Kasumi-1 (cell line): ENCODE measurements at regions not wholly inside any gene's neighbourhood (a gene's known extent, or its start where the extent isn't known, plus 50 kb on each side); places are given as distances from the start of the nearest gene placed in this dataset.
"Not testable (repeated sequence)": the region's sequence is repeated elsewhere in the genome, so short reads cannot be mapped to it uniquely, and the experiment has no call there.

ENCODE experiments used
- DNase-seq, 2 experiments: peaks; one replicate each; lab custom pipeline; 2025; lab: John Stamatoyannopoulos, UW

GRCh38 chr13:86253497-86253896, 454.3 kb upstream of the SLITRK6 start:
- not testable (repeated sequence) for DNase-seq

- not testable (repeated sequence) for DNase-seq
Observed at GRCh38 chr13:86255820-86256219, 456.6 kb upstream of the SLITRK6 start.

DNA sequence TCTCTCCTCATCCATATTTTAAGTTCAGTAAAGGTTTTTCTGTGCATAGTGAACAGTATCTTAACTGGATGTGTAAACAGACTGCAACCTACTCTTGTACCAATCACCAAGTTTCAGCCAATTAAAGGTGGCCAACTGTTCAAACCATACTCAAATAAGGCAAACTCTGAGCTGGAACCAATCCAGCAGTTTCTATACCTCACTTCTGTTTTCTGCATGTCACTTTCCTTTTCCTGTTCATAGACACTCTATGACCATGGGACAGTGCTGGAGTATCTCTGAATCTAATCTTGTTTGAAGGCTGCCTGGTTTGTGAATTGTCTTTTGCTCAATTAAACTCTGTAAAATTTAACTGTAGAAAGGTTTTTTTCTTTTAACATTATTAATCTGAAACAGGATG, 470.3 kb upstream of the SLITRK6 start:
- DNase-seq, result no peak

GRCh38 chr13:86282442-86282841, 483.2 kb upstream of the SLITRK6 start:
- peak in 1 of 2 experiments; percentile 2 for DNase-seq

DNA sequence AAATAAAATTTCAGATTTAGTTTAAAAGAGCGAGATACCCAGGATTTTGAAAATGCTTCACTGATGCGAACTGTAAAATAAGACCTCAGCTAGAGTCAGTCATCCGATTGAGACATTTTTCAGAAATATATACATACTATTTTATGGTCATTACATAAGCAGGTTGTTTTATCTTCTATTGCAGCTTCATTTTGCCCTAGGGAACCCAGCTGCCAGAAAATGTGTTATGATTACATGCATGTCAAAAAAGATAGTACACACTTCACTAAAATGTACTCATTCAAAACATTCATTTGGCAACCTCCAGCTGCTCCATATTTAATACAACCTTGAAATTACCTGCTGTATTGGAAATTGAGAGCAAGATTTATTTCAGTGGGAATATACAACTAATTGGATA, 483.8 kb upstream of the SLITRK6 start:
- no peak for DNase-seq

- no peak for DNase-seq
Observed at GRCh38 chr13:86298725-86299124, 499.5 kb upstream of the SLITRK6 start.

GRCh38 chr13:86299128-86299527, 499.9 kb upstream of the SLITRK6 start:
- DNase-seq, result no peak

- no peak for DNase-seq
Observed at GRCh38 chr13:86309881-86310280, 510.7 kb upstream of the SLITRK6 start.

- no peak for DNase-seq
Observed at GRCh38 chr13:86313421-86313820, 514.2 kb upstream of the SLITRK6 start.

- DNase-seq, result no peak
Observed at GRCh38 chr13:86318450-86318849, 519.2 kb upstream of the SLITRK6 start.

GRCh38 chr13:86324191-86324590, 525.0 kb upstream of the SLITRK6 start:
- DNase-seq, result no peak

DNA sequence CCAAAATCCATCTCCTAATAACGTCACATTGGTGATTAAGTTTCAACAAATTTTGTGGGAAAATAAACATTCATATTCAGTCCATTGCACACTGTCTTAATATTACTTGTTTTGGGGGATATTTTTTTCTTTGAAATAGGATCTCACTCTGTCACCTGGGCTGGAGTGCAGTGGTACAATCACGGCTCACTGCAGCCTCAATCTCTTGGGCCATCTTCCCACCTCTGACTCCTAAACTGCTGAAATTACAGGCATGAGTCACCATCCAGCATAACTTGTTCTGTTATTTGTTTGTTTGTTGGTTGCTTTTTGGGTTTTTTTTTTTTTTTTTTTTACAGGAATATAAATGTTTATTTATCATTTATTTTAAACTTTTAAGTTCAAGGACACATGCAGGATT, 556.1 kb upstream of the SLITRK6 start:
- no peak for DNase-seq

DNA sequence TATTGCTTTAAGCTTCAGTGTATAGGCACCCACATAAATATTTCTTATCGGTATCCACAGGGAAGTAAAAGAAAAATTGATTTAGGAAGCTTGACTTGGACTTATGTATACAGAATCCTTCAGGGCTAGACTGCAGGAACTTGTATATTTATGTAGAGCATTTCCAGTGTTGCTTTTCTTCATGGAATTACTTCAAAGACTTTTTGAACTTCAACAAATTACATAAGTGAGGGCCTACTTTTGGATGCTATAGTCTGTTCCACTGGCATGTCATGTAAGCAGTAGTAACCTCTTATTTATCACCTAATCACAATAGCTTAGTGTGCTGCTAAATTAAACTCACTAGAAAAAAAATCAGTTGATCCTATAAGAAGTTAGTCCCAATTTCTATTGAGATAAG, 557.9 kb upstream of the SLITRK6 start:
- DNase-seq, result no peak

- not testable (repeated sequence) for DNase-seq
Observed at GRCh38 chr13:86363749-86364148, 564.5 kb upstream of the SLITRK6 start.

- DNase-seq, result no peak
Observed at GRCh38 chr13:86368924-86369323, 569.7 kb upstream of the SLITRK6 start.

DNA sequence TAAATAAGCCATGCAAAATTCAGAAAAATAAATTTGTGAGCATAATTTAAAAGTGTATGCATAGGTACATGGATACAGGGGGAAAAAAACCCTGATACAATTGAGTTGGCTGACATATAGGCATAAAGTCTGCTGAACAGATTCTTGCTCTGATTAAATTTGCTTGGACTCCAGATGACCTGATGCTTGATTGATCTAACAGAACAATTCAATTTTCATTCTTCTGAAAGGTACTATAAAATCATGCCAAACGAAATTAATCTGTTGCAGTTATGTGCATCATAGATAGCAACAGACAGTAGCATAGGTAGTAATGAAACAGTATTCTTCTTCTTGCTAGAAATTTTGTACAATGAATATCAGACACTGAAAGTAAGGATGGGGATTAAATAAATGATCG, 578.2 kb upstream of the SLITRK6 start:
- no peak for DNase-seq

GRCh38 chr13:86378628-86379027, 579.4 kb upstream of the SLITRK6 start:
- no peak for DNase-seq

DNA sequence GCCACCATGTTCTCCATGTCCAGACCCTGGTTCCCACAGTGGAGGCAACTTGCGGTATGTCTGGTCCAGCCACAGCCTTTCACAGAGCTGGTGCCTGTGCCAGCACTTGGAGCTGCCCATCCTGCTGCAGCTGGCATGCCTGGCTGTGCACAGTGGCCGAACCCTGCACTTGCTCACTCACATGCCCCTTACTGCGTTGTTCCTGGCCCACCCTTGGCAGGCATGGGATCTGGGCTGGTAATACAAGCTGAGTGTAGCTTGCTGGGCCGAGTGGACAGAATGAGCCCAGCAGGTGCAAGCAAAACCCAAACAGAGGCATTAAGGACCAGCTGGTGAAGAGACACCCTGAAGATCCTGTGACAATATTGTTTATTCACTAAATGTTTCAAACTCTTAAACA, 583.9 kb upstream of the SLITRK6 start:
- DNase-seq, result no peak

- DNase-seq, result no peak
Observed at GRCh38 chr13:86383561-86383960, 584.3 kb upstream of the SLITRK6 start.

DNA sequence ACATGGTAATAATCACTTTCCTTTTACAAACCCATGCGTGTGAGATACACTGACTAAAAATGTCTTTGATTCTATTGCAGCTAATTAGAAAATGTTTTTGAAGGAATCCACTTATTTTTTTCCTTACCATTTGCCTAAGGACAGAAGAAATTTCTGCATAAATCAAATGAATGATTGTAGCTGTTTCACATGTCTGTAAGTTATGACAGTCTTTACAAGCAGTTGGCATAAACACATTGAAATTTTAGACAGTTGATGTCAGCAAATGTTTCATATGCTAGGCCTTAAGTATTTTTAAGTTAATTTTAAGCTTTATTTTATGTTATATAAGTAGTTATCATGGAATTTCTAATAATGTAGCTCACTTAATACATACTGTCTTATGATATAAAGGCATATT, 598.4 kb upstream of the SLITRK6 start:
- DNase-seq, result no peak

- DNase-seq, result no peak
Observed at GRCh38 chr13:86399572-86399971, 600.4 kb upstream of the SLITRK6 start.

DNA sequence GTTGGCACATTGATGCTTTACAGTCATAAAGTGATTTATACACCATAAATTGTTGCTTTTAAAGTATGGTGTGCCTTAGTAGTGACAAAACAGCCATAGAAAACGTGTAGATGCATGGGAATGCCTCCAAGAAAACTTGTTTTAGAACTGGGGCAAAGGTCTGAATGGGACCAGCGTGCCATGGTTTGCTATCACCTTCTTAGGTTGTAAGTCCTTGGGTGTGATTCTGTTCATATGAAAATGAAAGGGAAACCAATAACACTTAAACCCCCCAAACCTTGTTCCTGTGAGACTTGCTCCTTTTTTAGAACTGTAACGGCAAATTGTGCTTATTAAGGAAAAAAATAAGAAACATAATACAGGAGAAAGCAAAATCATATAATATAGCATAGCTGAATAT, 603.3 kb upstream of the SLITRK6 start:
- DNase-seq, result no peak

- DNase-seq, result no peak
Observed at GRCh38 chr13:86403181-86403580, 604.0 kb upstream of the SLITRK6 start.

GRCh38 chr13:86409466-86410241, 610.4 kb upstream of the SLITRK6 start:
- no peak for DNase-seq
